Right lung (tissue), 2 donors: ENCODE measurements at regions not wholly inside any gene's neighbourhood (a gene's known extent, or its start where the extent isn't known, plus 50 kb on each side); places are given as distances from the start of the nearest gene placed in this dataset.
"Not testable (repeated sequence)": the region's sequence is repeated elsewhere in the genome, so short reads cannot be mapped to it uniquely, and the experiment has no call there.

Source experiments
- DNase-seq, 2 donors: peaks; one replicate each; pipeline ENCODE4 v3.0.0-alpha.2; 2013

DNA sequence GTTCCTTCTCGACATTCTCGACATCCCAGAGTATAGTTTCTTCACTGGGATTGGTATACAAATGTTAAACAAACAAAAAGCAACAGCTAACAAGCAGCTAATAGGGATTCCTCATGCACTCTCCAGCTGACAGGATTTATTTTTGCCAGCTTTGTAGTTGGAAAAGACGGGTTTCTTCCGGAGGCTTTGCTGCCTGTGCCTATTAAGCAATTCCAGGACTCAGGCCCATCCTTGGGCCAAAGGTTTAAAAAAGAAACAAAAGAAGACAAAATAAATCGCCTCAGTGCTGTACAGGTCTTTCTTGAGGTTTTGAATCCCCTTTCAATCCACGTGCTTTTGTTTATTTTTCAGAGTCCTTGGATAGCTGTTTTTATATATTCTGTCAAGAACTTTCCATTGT is 1414.5 kb upstream of the PCDH9 start:
- no peak for DNase-seq

DNA sequence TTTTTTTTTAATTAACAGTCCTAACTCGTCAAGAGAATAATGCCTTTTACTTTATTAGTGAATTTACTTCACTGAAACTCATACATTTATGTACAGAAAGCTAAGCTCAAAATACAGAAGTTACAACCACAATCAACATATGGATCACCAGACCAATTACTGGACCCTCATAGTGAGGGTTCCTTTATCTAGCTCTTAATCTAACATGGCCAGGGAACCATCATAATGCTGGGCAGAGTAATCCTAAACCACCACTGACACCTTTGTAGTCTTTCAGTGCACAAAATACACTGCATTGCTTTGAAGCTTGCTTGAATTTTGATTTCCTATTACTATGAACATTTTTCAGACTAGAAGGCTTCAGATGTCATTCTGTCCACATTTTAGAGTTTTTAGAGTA is 1406.6 kb upstream of the PCDH9 start:
- no peak for DNase-seq

DNA sequence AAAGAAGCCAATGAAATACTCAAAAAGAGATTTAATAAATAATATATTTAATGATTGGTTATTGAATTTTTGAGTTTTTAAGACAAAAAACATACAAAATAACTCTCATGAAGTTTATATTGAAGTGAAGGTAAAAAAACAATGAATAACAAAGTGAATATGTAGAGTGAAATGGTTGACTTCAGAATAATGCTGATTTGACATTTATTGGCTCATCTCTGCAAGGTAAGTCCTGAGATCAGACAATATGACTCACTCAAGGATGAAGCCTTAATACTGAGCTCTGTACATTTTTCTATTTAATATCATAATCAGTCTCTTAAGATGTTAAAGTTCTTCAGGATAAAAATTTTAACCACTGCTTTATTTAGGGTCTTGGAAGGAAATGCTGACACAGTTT is 1398.9 kb upstream of the PCDH9 start:
- no peak for DNase-seq

DNA sequence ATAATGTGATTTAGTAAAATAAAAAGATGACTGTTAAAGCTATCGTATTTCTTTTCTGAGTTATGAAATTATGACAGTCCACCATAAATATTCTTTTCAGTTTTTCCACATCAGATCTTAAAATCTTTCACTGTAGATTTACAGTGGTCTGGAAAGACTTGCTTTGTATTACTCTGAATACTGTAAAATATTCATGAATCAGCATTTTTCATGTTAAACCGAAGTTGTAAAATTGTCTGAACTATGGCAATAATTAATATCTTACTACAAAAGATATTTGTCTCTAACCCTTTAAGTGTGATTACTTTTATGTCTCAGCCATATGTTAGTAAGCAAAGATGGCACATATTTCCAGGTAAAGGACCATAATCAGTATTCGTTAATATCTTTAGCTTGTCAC is 1397.2 kb upstream of the PCDH9 start:
- DNase-seq, result no peak

DNA sequence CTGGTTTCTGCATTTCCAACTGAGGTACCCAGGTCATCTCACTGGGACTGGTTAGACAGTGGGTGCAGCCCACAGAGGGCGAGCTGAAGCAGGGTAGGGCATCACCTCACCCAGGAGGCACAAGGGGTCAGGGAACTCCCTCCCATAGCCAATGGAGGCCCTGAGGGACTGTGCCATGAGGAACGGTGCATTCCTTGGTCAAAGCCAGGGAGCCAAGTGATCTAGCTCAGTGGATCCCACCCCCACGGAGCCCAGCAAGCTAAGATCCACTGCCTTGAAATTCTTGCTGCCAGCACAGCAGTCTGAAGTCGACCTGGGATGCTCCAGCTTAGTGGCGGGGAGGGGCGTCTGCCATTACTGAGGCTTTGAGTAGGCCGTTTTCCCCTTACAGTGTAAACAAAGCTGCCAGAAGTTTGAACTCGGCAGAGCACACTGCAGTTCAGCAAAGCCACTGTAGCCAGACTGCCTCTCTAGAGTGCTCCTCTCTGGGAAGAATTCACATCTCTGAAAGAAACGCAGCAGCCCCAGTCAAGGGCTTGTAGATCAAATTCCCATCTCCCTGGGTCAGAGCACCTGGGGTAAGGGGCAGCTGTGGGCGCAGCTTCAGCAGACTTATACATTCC is 1386.6 kb upstream of the PCDH9 start:
- DNase-seq, result no peak

DNA sequence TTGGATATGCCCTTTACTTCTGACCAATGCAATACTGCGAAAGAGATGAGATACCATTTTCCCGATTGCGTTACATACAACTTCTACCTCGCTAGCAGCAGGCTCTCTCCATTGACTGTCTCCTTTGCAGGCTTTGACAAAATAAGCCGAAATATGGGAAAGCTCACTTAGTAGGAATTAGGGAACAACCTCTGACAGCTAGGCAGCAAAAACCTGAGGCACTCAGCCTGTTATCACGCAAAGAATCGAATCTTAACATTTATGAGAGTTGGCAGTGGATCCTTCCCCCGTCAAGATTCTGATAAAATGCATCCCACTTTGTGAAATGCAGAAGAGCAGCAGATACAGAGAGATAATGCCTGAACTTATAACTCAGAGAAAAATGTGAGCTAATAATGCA is 1379.5 kb upstream of the PCDH9 start:
- no peak for DNase-seq

DNA sequence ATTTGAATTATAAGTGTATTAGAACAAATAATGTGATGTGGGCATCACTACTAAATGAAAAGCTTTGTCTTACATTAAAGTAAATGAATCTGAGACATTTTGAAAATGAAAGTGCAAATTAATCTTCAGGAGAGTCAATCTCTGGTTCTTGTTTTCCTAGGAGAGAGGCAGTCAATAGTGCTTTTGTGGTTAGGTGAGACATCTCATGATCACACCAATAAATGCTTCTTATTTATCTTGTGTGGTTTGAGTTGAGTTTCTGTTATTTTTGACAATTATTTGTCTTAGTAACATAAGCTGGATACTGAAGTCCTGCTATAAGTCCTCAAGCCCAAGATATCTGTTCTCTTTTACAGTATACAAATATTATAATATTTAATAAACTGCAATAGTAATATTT is 1378.0 kb upstream of the PCDH9 start:
- DNase-seq, result no peak

DNA sequence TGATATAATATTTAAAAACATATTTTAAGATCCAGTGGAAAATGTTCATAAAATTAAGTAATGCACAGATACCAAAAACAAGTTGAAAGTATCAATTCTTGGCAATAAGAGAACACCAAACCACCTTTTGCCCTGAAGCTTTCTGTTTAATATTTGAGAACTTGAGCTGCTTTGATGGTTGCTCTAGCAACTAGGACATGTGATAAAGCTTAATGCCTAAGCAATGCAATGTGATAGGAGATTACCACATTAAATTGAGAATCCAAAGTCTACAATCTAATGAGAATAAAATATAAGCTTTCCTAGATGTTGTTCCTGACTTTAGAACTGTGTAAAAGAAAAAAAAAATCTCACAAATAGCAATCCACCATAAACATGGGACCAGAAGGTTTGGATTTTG is 1367.5 kb upstream of the PCDH9 start:
- no peak for DNase-seq

DNA sequence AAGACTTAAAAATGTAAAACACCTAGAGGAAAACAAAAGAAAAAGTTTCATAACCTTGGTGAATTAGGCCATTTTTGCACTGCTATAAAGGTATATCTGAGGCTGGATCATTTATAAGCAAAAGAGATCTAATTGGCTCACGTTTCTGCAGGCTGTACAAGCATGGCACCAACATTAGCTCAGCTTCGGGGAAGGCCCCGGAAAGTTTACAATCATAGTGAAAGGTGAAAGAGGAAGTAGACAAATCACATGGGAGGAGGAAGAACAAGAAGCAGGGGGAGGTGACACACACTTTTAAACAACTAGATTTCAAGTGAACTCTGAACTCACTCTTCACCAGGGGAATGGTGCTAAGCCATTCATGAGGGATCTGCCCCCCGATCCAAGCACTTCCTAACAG is 1358.5 kb upstream of the PCDH9 start:
- DNase-seq, result no peak

DNA sequence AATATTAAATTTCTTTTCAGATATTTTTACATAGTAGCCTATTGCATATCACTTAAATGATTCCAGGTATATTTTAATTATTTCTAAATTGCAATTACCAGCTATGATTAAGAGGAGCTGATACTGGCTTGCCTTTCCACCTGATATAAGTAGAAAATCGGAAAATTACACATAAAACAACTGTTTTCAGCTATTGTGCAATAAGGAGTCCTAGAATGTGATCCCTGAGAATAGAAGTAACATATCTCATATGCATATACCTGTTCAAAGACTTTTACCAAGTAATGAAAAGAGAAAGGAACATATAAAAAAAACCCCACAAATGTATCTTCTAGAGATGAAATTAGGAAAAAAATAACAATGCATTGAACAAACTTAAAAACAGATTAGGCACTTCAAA is 1354.6 kb upstream of the PCDH9 start:
- no peak for DNase-seq

DNA sequence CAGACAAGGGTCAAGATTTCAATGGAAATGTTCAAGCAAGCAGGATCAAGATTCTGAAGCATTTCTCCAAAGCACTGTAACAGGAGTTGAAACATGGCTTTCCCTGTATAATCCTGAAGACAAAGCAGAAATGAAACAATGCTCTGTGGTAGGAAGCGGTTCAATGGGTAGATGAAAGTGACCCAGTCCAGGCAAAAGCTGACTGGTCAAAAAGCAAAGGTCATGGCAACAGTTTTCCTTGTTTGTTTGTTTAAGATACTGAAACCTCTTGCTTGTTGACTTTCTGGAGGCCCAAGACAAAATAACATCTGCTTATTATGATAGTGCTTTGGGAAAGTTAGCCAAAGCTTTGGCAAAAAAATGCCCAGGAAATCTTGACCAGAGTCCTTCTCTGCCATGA is 1343.9 kb upstream of the PCDH9 start:
- no peak for DNase-seq

DNA sequence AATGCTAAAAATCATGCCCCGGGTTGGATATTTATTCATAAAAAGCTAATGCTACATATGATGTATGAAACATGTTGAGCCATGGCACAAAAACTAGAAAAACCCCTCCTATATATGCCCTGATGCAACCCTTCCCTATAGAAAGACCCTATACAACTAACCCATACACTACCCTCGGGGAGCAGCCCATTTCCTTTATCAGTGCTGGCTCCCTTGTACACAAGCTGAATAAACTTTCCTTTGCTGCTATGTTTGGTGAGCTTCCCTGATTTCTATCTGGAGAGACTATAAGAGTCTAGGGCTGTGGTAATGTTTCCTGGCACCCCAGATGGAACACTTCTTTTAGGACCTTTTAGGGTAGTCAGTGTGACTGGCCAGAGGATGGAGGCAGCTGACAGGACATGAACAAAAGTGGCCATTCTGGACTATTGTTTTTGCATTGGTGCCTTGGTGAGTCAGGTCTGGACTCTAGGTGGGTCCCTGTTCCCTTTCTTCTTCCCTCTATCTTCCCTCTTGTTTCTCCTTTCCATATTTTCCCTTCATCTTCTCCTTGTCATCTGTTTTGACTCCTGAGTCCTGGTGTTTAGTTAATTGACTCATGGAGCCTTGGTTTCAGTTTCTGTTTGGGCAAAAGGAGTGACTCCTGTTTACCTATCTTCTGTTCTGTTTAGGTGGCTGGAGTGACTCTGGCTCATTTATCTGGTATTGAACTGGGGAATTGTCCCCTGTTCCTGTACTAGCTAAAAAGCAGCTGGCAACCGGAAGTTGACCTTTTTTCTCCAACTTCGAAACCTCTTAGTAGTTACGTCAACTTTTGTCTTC is 1321.8 kb upstream of the PCDH9 start:
- no peak for DNase-seq

DNA sequence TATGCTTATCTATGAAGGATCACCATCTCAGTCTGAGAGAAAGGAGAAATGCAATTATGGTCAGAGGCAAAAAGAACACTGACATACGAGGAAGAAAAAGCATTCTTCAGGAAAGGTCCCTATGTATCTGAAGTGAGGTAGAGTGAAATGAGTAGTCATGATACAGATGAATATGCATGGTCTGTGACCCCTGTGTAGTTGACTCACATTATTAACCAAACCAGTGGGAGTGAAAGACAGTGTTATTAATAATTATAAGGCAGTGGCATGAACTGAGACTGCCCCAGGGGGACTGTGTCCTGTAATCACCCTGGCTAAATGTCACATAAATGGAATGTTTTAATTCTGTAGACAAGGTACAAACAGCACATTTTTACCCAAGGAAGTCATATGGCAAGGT is 1320.2 kb upstream of the PCDH9 start:
- DNase-seq, result no peak

DNA sequence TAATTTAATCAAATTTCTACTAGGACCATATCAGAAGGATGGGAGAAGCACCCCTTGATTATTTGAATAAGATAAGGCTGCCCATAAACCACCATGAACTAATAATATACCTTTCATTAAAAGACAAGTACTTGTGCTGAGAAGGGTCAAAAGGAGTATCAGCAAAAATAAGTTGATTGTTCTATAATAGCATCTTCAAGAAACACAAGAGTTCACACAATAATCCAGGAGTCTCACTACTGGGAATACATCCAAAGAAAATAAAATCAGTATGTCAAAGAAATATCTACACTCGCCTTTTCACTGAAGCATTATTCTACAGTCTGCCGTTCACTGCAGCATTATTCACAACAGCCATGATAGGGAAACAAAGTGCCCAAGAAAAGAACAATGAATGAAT is 1310.1 kb upstream of the PCDH9 start:
- DNase-seq, result no peak

DNA sequence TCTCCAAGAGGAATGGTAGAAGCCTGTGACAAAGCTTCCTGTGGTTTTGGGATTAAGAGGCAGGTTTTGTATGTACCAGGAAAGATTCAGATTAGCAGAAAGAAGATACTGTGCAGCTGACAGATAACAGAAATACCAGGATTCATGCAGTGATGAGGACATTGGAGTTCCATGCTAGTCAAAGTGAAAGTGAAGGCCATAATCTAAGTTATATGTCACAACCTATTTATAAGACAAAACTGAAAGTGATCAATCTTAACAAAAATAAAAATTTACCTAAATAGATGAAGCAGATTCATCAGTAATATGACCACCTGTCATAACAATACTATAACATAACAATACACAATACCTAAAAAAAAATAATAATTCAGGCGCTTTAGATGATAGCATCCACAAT is 1305.2 kb upstream of the PCDH9 start:
- no peak for DNase-seq

DNA sequence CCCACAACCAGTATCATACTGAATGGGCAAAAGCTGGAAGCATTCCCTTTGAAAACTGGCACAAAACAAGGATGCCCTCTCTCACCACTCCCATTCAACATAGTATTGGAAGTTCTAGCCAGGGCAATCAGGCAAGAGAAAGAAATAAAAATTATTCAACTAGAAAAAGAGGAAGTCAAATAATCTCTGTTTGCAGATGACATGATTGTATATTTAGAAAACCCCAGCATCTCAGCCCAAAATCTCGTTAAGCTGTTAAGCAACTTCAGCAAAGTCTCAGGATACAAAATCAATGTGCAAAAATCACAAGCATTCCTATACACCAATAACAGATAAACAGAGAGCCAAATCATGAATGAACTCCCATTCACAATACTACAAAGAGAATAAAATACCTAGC is 1297.0 kb upstream of the PCDH9 start:
- not testable (repeated sequence) for DNase-seq

DNA sequence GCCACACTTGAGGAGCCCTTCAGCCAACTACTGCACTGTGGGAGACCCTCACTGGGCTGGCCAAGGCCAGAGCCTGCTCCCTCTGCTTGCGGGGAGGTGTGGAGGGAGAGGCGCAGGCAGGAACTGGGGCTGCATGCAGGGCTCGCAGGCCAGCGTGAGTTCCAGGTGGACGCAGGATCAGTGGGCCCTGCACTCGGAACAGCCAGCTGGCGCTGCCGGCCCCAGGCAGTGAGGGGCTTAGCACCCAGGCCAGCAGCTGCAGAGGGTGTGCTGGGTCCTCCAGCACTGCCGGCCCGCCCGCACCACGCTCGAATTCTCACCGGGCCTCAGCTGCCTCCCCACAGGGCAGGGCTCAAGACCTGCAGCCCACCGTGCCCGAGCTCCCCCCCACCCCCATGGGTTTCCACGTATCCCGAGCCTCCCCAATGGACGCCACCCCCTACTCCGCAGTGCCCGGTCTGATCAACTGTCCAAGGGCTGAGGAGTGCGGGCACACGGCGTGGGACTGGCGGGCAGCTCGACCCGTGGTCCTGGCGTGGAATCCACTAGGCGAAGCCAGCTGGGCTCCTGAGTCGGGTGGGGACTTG is 1293.8 kb upstream of the PCDH9 start:
- no peak for DNase-seq

DNA sequence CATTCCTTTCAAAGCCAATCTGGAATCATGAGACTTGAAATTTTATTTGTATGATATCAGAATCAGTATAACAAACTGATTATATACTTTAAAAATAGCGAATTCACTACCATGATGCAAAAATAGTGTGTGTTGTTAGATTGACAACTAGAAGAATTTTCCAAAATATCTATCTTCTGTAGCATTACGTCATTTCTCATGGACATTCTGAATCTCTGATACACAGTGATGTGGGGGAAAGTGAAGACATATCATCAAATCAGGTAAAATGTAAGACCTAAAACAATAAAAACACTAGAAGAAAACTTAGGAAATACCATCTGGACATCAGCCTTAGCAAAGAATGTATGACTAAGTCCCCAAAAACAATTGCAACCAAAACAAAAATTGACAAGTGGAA is 1292.0 kb upstream of the PCDH9 start:
- DNase-seq, result no peak

DNA sequence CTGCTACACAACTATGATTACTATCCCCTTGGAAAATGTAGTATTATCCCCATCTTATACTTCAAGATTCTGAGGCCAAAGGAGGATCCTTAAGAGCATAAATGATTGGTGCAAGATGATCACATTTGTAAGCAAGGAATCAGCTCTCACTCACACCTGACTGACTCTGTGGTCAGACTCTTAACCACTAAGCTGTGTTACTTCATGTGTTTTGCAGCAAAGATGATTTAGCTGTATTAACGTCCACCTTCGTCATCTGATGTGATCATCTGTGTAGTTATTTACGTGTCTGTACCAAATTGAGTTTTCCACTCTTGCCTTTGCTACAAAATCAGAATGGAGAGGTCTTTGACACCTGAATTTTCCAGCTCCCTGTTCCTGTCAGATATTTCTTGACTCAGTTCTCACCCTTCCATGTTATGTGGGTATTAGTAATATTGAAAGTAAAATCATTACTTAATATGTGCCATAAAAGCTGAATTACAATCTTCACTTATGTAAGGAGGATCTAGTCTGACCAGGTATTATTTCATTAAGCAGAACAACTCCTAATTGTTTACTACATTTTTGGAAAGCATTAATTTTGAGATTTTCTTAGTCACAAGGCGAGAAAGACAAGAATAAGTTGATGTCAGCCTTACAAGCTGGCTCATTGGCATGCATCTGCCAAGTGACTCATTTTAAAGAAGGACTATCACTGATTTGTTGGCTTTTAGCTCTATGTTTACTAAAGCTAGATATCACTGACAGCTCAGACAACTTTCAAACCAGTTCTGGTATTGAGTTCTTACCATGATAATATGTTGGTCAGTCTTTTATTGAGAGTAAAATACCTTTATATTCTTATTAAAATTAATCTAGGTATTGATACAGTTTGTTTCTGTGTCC is 1279.8 kb upstream of the PCDH9 start:
- no peak for DNase-seq

DNA sequence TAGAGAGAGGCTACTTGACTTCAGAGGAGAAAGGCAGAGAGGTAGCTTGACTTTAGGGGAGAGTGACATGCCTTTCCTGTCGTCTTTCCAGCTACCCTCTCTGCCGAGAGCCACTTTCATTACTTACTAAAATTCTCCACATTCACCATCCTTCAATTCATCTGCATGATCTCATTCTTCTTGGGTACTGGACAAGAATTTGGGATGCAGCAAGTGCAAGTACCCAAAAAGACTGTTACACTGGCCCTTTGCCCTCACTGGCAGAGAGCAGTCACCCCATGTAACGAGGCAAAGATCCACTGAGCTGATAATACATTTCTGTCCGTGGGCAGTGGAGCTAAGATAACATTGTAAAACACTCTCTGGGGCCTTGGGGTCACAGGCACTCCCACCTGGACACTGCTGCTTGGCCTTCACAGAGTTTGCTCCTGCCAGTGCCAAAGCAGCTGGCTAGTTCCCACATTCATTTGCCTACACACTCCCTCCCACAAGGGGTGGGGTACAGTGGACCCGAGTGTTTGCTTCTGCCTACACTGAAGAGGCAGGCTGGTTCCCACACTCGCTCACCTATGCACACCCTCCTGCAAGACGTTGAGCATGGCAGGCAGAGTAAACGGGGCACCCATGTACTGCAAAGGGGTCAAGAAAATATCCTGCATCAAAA is 1276.9 kb upstream of the PCDH9 start:
- DNase-seq, result no peak

DNA sequence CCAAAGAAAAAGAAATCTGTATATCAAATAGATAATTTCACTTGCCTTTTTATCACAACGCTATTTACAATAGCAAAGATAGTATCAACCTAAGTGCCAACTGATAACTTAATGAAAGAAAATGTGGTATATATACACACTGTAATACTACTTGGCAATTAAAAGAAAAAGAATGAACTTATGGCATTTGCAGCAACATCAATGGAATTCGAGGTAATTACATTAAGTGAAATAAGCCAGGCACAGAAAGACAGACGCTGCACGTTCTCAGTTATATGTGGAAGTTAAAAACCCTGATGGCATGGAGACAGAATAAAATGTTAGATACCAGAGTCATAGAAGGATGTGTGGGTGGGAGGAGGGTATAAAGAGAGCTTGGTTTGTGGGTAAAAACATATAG is 1260.5 kb upstream of the PCDH9 start:
- no peak for DNase-seq

DNA sequence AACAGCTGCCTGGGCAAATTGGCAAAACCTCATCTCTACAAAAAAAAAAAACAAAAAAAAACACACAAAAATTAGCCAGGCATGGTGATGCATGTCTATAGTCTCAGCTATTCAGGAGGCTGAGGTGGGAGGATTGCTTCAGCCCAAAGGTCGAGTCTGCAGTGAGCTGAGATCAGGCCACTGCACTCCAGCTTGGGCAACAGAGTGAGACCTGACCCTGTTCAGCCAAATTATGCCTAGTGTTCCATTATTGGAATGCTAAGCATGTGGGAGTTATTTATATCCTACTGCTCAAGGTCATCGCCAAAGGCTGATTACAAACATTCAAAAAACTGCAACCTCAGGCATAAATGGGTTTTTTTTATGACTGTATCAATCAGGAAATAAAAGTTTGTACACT is 1251.0 kb upstream of the PCDH9 start:
- DNase-seq, result no peak
